Tibial nerve (tissue), 3 donors: ENCODE measurements at regions not wholly inside any gene's neighbourhood (a gene's known extent, or its start where the extent isn't known, plus 50 kb on each side); places are given as distances from the start of the nearest gene placed in this dataset.

Experiments used
- CTCF ChIP-seq, 5 experiments: fragments of 200-600 bp in 3 of 5; fragments of 450-650 bp in 2 of 5; sonication (generic) in 3 of 5; IDR thresholded peaks; one replicate each; pipeline ENCODE4 v1.5.1; 2016 to 2019; ENCODE audit warnings: antibody characterized with exemption in 5 of 5, mild to moderate bottlenecking in 3 of 5, moderate library complexity in 2 of 5
- POLR2A ChIP-seq, 2 donors: fragments of 450-650 bp; IDR thresholded peaks; one replicate each; pipeline ENCODE4 v1.6.1; 2017; ENCODE audit warnings: antibody characterized with exemption in 2 of 2, mild to moderate bottlenecking in 2 of 2, moderate library complexity in 2 of 2

DNA sequence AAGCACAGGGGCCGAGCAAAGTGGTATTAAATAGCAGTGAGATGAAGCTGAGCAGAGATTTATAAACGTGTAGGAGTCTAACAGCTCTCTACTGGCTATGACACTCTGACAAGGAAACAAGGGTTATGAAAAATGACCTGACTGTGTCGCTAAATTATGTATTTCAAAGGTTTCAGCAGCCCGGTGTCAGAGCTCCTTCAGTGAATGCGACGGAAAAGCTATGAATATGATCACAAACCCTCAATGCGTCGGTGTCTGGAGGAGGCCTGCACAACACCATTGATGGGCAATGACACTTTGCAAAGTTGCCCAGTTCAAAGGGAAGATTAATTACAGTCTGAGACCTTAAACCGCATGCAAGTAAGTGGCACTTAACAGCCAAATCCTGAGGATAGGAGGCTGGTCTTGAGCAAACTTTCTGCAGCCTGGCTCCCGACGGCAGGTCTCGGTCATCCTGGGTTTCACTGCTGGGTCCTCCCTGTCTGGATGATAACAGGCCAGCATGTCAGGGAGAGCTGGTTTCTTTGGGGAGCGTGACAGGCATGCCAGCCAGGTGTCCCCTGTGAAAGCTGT, 615.1 kb upstream of the SALL3 start:
- TF ChIP-seq POLR2A (IDR thresholded peaks at IDR 0.05) (no peak), CTCF (IDR thresholded peaks at IDR 0.05) (no peak)
